HUES48 (cell line): ENCODE measurements at regions not wholly inside any gene's neighbourhood (a gene's known extent, or its start where the extent isn't known, plus 50 kb on each side); places are given as distances from the start of the nearest gene placed in this dataset.

ENCODE experiments used
- H3K27ac ChIP-seq: one replicate; pipeline ENCODE4 v1.7.0; 2013; ENCODE audit warnings: low read depth, low read length, inconsistent platforms
- H3K27me3 ChIP-seq: 2 replicates; pipeline ENCODE4 v1.6.1; 2013; ENCODE audit warnings: mild to moderate bottlenecking, low read length; ENCODE audit not compliant: control insufficient read depth, insufficient read depth
- H3K36me3 ChIP-seq: 2 replicates; pipeline ENCODE4 v1.6.1; 2013; ENCODE audit warnings: low read length; ENCODE audit not compliant: control insufficient read depth, insufficient read depth
- H3K4me1 ChIP-seq: 2 replicates; pipeline ENCODE4 v1.6.1; 2013; ENCODE audit warnings: mild to moderate bottlenecking, low read length; ENCODE audit not compliant: control insufficient read depth, insufficient read depth
- H3K4me3 ChIP-seq: 2 replicates; pipeline ENCODE4 v1.5.1; 2013; ENCODE audit warnings: mild to moderate bottlenecking, low read depth, low read length
- H3K9ac ChIP-seq: 2 replicates; pipeline ENCODE4 v1.6.1; 2013; ENCODE audit warnings: mild to moderate bottlenecking, low read depth, low read length, moderate library complexity
- H3K9me3 ChIP-seq: 2 replicates; pipeline ENCODE4 v1.6.1; 2013; ENCODE audit warnings: low read length; ENCODE audit not compliant: control insufficient read depth, insufficient read depth

GRCh38 chr7:41346878-41347277, 356.0 kb downstream of the INHBA start:
- Histone ChIP-seq H3K27ac (no peak overlapping the region), H3K9ac (no peak overlapping the region), H3K36me3 (no peaks in the 10 kb centered on the region), H3K4me1 (no peaks in the 10 kb centered on the region), H3K27me3 (no peaks in the 10 kb centered on the region), H3K9me3 (no peaks in the 10 kb centered on the region), H3K4me3 (no peak overlapping the region)

GRCh38 chr7:41339913-41340676, 362.8 kb downstream of the INHBA start:
- no peaks in the 10 kb centered on the region for H3K36me3 ChIP-seq
- no peak overlapping the region for H3K27ac ChIP-seq
- H3K4me3 ChIP-seq: no peak overlapping the region
- no peaks in the 10 kb centered on the region for H3K27me3 ChIP-seq
- no peaks in the 10 kb centered on the region for H3K9me3 ChIP-seq
- H3K4me1 ChIP-seq: no peaks in the 10 kb centered on the region
- no peak overlapping the region for H3K9ac ChIP-seq

- Histone ChIP-seq H3K9ac (no peak overlapping the region), H3K4me3 (no peak overlapping the region), H3K27ac (no peak overlapping the region), H3K27me3 (no peaks in the 10 kb centered on the region), H3K36me3 (no peaks in the 10 kb centered on the region), H3K4me1 (no peaks in the 10 kb centered on the region), H3K9me3 (no peaks in the 10 kb centered on the region)
Observed at GRCh38 chr7:41336981-41337380, 365.9 kb downstream of the INHBA start.

GRCh38 chr7:41336455-41336952, 366.4 kb downstream of the INHBA start:
- no peak overlapping the region for H3K27ac ChIP-seq
- no peaks in the 10 kb centered on the region for H3K9me3 ChIP-seq
- no peaks in the 10 kb centered on the region for H3K27me3 ChIP-seq
- H3K4me3 ChIP-seq: no peak overlapping the region
- H3K9ac ChIP-seq: no peak overlapping the region
- H3K36me3 ChIP-seq: no peaks in the 10 kb centered on the region
- H3K4me1 ChIP-seq: no peaks in the 10 kb centered on the region

- H3K27me3 ChIP-seq: no peaks in the 10 kb centered on the region
- H3K27ac ChIP-seq: no peak overlapping the region
- no peaks in the 10 kb centered on the region for H3K36me3 ChIP-seq
- H3K9ac ChIP-seq: no peak overlapping the region
- no peaks in the 10 kb centered on the region for H3K9me3 ChIP-seq
- no peaks in the 10 kb centered on the region for H3K4me1 ChIP-seq
- H3K4me3 ChIP-seq: no peak overlapping the region
Observed at GRCh38 chr7:41334071-41334862, 368.6 kb downstream of the INHBA start.

- H3K4me1 ChIP-seq: no peaks in the 10 kb centered on the region
- H3K4me3 ChIP-seq: no peak overlapping the region
- H3K36me3 ChIP-seq: no peaks in the 10 kb centered on the region
- no peaks in the 10 kb centered on the region for H3K27me3 ChIP-seq
- H3K9ac ChIP-seq: no peak overlapping the region
- no peaks in the 10 kb centered on the region for H3K9me3 ChIP-seq
- no peak overlapping the region for H3K27ac ChIP-seq
Observed at GRCh38 chr7:41333511-41333910, 369.4 kb downstream of the INHBA start.

- no peak overlapping the region for H3K9ac ChIP-seq
- no peaks in the 10 kb centered on the region for H3K9me3 ChIP-seq
- no peak overlapping the region for H3K27ac ChIP-seq
- no peaks in the 10 kb centered on the region for H3K27me3 ChIP-seq
- H3K4me1 ChIP-seq: no peaks in the 10 kb centered on the region
- H3K4me3 ChIP-seq: no peak overlapping the region
- no peaks in the 10 kb centered on the region for H3K36me3 ChIP-seq
Observed at GRCh38 chr7:41331194-41331593, 371.7 kb downstream of the INHBA start.

GRCh38 chr7:41328544-41328943, 374.3 kb downstream of the INHBA start:
- Histone ChIP-seq H3K27me3 (no peaks in the 10 kb centered on the region), H3K9me3 (no peaks in the 10 kb centered on the region), H3K36me3 (no peaks in the 10 kb centered on the region), H3K9ac (no peak overlapping the region), H3K27ac (no peak overlapping the region), H3K4me1 (no peaks in the 10 kb centered on the region), H3K4me3 (no peak overlapping the region)

- Histone ChIP-seq H3K4me3 (no peak overlapping the region), H3K9me3 (no peaks in the 10 kb centered on the region), H3K9ac (no peak overlapping the region), H3K27me3 (no peaks in the 10 kb centered on the region), H3K36me3 (no peaks in the 10 kb centered on the region), H3K27ac (no peak overlapping the region), H3K4me1 (no peaks in the 10 kb centered on the region)
Observed at GRCh38 chr7:41328131-41328530, 374.8 kb downstream of the INHBA start.

- Histone ChIP-seq H3K9me3 (no peaks in the 10 kb centered on the region), H3K4me1 (no peaks in the 10 kb centered on the region), H3K36me3 (no peaks in the 10 kb centered on the region), H3K9ac (no peak overlapping the region), H3K27me3 (no peaks in the 10 kb centered on the region), H3K4me3 (no peak overlapping the region), H3K27ac (no peak overlapping the region)
Observed at GRCh38 chr7:41326616-41327015, 376.3 kb downstream of the INHBA start.

- H3K36me3 ChIP-seq: no peaks in the 10 kb centered on the region
- H3K4me3 ChIP-seq: no peak overlapping the region
- no peaks in the 10 kb centered on the region for H3K27me3 ChIP-seq
- H3K9me3 ChIP-seq: no peaks in the 10 kb centered on the region
- H3K4me1 ChIP-seq: no peaks in the 10 kb centered on the region
- H3K9ac ChIP-seq: no peak overlapping the region
- H3K27ac ChIP-seq: no peak overlapping the region
Observed at GRCh38 chr7:41323806-41324205, 379.1 kb downstream of the INHBA start.
